H1 (cell line): ENCODE measurements at regions not wholly inside any gene's neighbourhood (a gene's known extent, or its start where the extent isn't known, plus 50 kb on each side); places are given as distances from the start of the nearest gene placed in this dataset.

Source experiments
- ATF2 ChIP-seq: IDR thresholded peaks from 2 replicates; pipeline ENCODE4 v1.6.1; 2012; ENCODE audit warnings: low read length, inconsistent platforms
- BRCA1 ChIP-seq: IDR thresholded peaks from 2 replicates; pipeline ENCODE4 v1.6.1; 2012; ENCODE audit warnings: low read depth, low read length, improper control_type of control experiment
- CREB1 ChIP-seq: IDR thresholded peaks from 2 replicates; pipeline ENCODE4 v1.6.1; 2012; ENCODE audit warnings: inconsistent platforms
- CTCF ChIP-seq, 3 experiments: IDR thresholded peaks; 1 replicate in 2 of 3; 2 replicates in 1 of 3; pipeline versions ENCODE4 v1.5.1 to v1.6.1; 2011; ENCODE audit warnings: low read length in 3 of 3, mild to moderate bottlenecking in 3 of 3, inconsistent platforms in 2 of 3, low read depth in 1 of 3, moderate library complexity in 1 of 3; ENCODE audit not compliant: insufficient read depth in 1 of 3; ENCODE audit errors: control extremely low read depth in 1 of 3
- EZH2 ChIP-seq: fragments of 200-600 bp; sonication (generic); IDR thresholded peaks from 2 replicates; pipeline ENCODE4 v1.7.1; 2012; ENCODE audit warnings: low read depth, mild to moderate bottlenecking, moderate library complexity, low read length, inconsistent platforms; ENCODE audit not compliant: severe bottlenecking
- MAX ChIP-seq: IDR thresholded peaks from 2 replicates; pipeline ENCODE4 v1.6.1; 2012; ENCODE audit warnings: inconsistent platforms

- TF ChIP-seq ATF2 = no peak
- TF ChIP-seq MAX = no peak
- no peak for TF ChIP-seq BRCA1
- no peak for TF ChIP-seq CREB1
- no peak for TF ChIP-seq CTCF (IDR thresholded peaks at IDR 0.05; ENCODE audit: control extremely low read depth in 1 of 3, insufficient read depth in 1 of 3, low read depth in 1 of 3, low read length in 3 of 3)
- no peak for TF ChIP-seq EZH2
Observed at GRCh38 chr13:109336730-109337129, 449.7 kb downstream of the IRS2 start.
